Cardiac muscle cell (in vitro differentiated cells and primary cell): ENCODE measurements at regions not wholly inside any gene's neighbourhood (a gene's known extent, or its start where the extent isn't known, plus 50 kb on each side); places are given as distances from the start of the nearest gene placed in this dataset.

ENCODE experiments used
- DNase-seq, 2 donors: peaks; one replicate each; pipeline versions ENCODE4 v3.0.0 to v3.0.0-alpha.2; 2010 to 2017; ENCODE audit warnings: low read depth in 1 of 2, low spot score in 1 of 2
- H3K27ac ChIP-seq: fragments of 200-600 bp; sonication (generic); 2 replicates; pipeline ENCODE4 v1.5.1; 2016
- H3K27me3 ChIP-seq: fragments of 200-600 bp; sonication (generic); 2 replicates; pipeline ENCODE4 v1.6.0; 2016; ENCODE audit warnings: control low read depth
- H3K36me3 ChIP-seq: fragments of 200-600 bp; sonication (generic); 2 replicates; pipeline ENCODE4 v1.5.1; 2016; ENCODE audit warnings: control low read depth
- H3K4me1 ChIP-seq: fragments of 200-600 bp; sonication (generic); 2 replicates; pipeline ENCODE4 v1.8.1; 2017; ENCODE audit warnings: low read depth, mild to moderate bottlenecking, mixed run types
- H3K4me3 ChIP-seq: fragments of 200-600 bp; sonication (generic); 2 replicates; pipeline ENCODE4 v1.5.1; 2016; ENCODE audit warnings: mild to moderate bottlenecking
- H3K9me3 ChIP-seq: fragments of 200-600 bp; sonication (generic); 2 replicates; pipeline ENCODE4 v1.5.1; 2017; ENCODE audit warnings: low read depth, mild to moderate bottlenecking, control low read depth
- CTCF ChIP-seq: IDR thresholded peaks from 2 replicates; pipeline ENCODE4 v1.5.1; 2012; ENCODE audit warnings: low read depth, mild to moderate bottlenecking, low read length

GRCh38 chr7:86181474-86181873, 462.2 kb upstream of the GRM3 start:
- no peak for TF ChIP-seq CTCF
- Histone ChIP-seq H3K9me3 (no peaks in the 10 kb centered on the region), H3K36me3 (no peaks in the 10 kb centered on the region), H3K4me3 (no peak overlapping the region), H3K27ac (no peak overlapping the region), H3K27me3 (no peaks in the 10 kb centered on the region), H3K4me1 (no peaks in the 10 kb centered on the region)
- DNase-seq = no peak

- H3K27me3 ChIP-seq = no peaks in the 10 kb centered on the region
- TF ChIP-seq CTCF = no peak
- H3K27ac ChIP-seq = no peak overlapping the region
- no peak for DNase-seq
- H3K4me3 ChIP-seq = no peak overlapping the region
- H3K4me1 ChIP-seq = no peaks in the 10 kb centered on the region
- no peaks in the 10 kb centered on the region for H3K36me3 ChIP-seq
- H3K9me3 ChIP-seq = no peaks in the 10 kb centered on the region
Observed at GRCh38 chr7:86164827-86165226, 478.9 kb upstream of the GRM3 start.

- DNase-seq = no peak
Observed at GRCh38 chr7:86158111-86158510, 485.6 kb upstream of the GRM3 start.

GRCh38 chr7:86155623-86156022, 488.1 kb upstream of the GRM3 start:
- no peak for TF ChIP-seq CTCF
- DNase-seq = no peak
- Histone ChIP-seq H3K27ac (no peak overlapping the region), H3K4me1 (no peaks in the 10 kb centered on the region), H3K4me3 (no peak overlapping the region), H3K9me3 (no peaks in the 10 kb centered on the region), H3K36me3 (no peaks in the 10 kb centered on the region), H3K27me3 (no peaks in the 10 kb centered on the region)

More at GRCh38 chr7:86158111-86158510, 485.6 kb upstream of the GRM3 start:
- H3K27me3 ChIP-seq = no peaks in the 10 kb centered on the region
- no peaks in the 10 kb centered on the region for H3K36me3 ChIP-seq
- TF ChIP-seq CTCF = no peak
- H3K27ac ChIP-seq = no peak overlapping the region
- H3K9me3 ChIP-seq = no peaks in the 10 kb centered on the region
- no peak overlapping the region for H3K4me3 ChIP-seq
- H3K4me1 ChIP-seq = no peaks in the 10 kb centered on the region

GRCh38 chr7:86152926-86153325, 490.8 kb upstream of the GRM3 start:
- no peak for DNase-seq
- H3K27me3 ChIP-seq = no peaks in the 10 kb centered on the region
- no peaks in the 10 kb centered on the region for H3K36me3 ChIP-seq
- no peaks in the 10 kb centered on the region for H3K9me3 ChIP-seq
- TF ChIP-seq CTCF = no peak
- no peaks in the 10 kb centered on the region for H3K4me1 ChIP-seq
- H3K27ac ChIP-seq = no peak overlapping the region
- H3K4me3 ChIP-seq = no peak overlapping the region
